Left lung (tissue), 4 donors: ENCODE measurements at regions not wholly inside any gene's neighbourhood (a gene's known extent, or its start where the extent isn't known, plus 50 kb on each side); places are given as distances from the start of the nearest gene placed in this dataset.

Experiments
- ATAC-seq: fragments of 200-7000 bp; cut with Tn5 transposase; one replicate; pipeline ENCODE4 v1.9.1; 2020; ENCODE audit warnings: moderate library complexity
- DNase-seq, 4 donors: peaks; one replicate each; pipeline ENCODE4 v3.0.0-alpha.2; 2013 to 2020
- H3K27ac ChIP-seq, 2 donors: fragments of 200-600 bp; sonication (generic) in 1 of 2; one replicate each; pipeline versions ENCODE4 v1.5.0 to v1.8.0; 2020 to 2021
- H3K27me3 ChIP-seq, 2 donors: fragments of 200-600 bp; sonication (generic) in 1 of 2; one replicate each; pipeline versions ENCODE4 v1.5.0 to v1.8.0; 2020 to 2021
- H3K36me3 ChIP-seq, 2 donors: fragments of 200-600 bp; sonication (generic) in 1 of 2; one replicate each; pipeline versions ENCODE4 v1.5.0 to v1.8.0; 2020 to 2021
- H3K4me1 ChIP-seq, 2 donors: fragments of 200-600 bp; one replicate each; pipeline ENCODE4 v1.8.0; 2021
- H3K4me3 ChIP-seq, 2 donors: fragments of 200-600 bp; sonication (generic) in 1 of 2; one replicate each; pipeline versions ENCODE4 v1.5.0 to v1.8.0; 2020 to 2021; ENCODE audit warnings: mild to moderate bottlenecking in 1 of 2
- H3K9me3 ChIP-seq, 2 donors: fragments of 200-600 bp; sonication (generic) in 1 of 2; one replicate each; pipeline versions ENCODE4 v1.5.0 to v1.8.0; 2020 to 2021
- intact Hi-C, 2 donors: fragments of 100-400 bp; cut with DNase I; formaldehyde crosslinking; loops; one replicate each; pipeline versions ENCODE4 v1.11.2 to v1.14.2; 2022
- TF ChIP-seq, protein P1 (sequence below), 2 donors: fragments of 200-600 bp; sonication (generic) in 1 of 2; IDR thresholded peaks; one replicate each; pipeline versions ENCODE4 v1.5.0 to v1.8.0; 2021; ENCODE audit warnings: antibody characterized with exemption in 2 of 2
- donor health status: DM: no; HTN: yes; CAD: no.
- donor health status: DM: no; HTN: no; CAD: no.

DNA sequence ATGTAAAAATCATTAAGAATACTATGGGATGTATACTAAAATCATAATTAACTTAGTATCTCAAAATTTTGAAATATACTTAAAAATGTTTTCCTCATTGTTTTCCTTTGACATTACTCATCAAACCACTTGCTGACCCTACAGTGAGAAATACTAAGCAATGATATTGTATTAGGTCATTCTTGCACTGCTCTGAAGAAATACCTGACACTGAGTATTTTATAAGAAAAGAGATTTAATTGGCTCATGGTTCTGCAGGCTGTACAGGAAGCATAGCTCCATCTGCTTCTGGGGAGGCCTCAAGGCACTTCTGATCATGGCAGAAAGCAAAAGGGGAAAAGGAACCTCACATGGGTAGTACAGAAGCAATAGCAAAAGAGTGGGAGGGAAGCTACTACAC lies 950.9 kb upstream of the CHORDC1 start:
- TF ChIP-seq, protein P1, sequence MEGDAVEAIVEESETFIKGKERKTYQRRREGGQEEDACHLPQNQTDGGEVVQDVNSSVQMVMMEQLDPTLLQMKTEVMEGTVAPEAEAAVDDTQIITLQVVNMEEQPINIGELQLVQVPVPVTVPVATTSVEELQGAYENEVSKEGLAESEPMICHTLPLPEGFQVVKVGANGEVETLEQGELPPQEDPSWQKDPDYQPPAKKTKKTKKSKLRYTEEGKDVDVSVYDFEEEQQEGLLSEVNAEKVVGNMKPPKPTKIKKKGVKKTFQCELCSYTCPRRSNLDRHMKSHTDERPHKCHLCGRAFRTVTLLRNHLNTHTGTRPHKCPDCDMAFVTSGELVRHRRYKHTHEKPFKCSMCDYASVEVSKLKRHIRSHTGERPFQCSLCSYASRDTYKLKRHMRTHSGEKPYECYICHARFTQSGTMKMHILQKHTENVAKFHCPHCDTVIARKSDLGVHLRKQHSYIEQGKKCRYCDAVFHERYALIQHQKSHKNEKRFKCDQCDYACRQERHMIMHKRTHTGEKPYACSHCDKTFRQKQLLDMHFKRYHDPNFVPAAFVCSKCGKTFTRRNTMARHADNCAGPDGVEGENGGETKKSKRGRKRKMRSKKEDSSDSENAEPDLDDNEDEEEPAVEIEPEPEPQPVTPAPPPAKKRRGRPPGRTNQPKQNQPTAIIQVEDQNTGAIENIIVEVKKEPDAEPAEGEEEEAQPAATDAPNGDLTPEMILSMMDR (IDR thresholded peaks at IDR 0.05): no peak
- Histone ChIP-seq H3K27me3 (no peaks in the 10 kb centered on the region), H3K9me3 (no peaks in the 10 kb centered on the region), H3K4me1 (no peaks in the 10 kb centered on the region), H3K27ac (no peak overlapping the region), H3K4me3 (no peak overlapping the region), H3K36me3 (no peaks in the 10 kb centered on the region)
- no peak for DNase-seq
- no peak for ATAC-seq
- intact Hi-C loops: no loop called here

DNA sequence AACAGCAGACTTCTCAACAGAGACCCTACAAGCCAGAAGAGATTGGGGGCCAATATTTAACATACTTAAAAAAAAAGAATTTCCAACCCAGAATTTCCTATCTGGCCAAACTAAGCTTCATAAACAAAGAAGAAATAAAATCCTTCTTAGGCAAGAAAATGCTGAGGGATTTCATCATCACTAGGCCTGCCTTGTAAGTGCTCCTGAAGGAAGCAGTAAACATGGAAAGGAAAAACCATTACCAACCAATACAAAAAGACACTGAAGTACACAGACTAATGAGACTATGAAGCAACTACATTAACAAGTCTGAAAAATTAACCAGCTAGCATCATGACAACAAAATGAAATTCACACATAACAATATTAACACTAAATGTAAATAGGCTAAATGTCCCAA lies 947.9 kb upstream of the CHORDC1 start:
- no peak for ATAC-seq
- no peaks in the 10 kb centered on the region for H3K36me3 ChIP-seq
- no peak overlapping the region for H3K27ac ChIP-seq
- no peak for DNase-seq
- TF ChIP-seq, protein P1 (IDR thresholded peaks at IDR 0.05): no peak
- no peaks in the 10 kb centered on the region for H3K27me3 ChIP-seq
- intact Hi-C loops: no loop called here
- H3K9me3 ChIP-seq: no peaks in the 10 kb centered on the region
- no peaks in the 10 kb centered on the region for H3K4me1 ChIP-seq
- no peak overlapping the region for H3K4me3 ChIP-seq

DNA sequence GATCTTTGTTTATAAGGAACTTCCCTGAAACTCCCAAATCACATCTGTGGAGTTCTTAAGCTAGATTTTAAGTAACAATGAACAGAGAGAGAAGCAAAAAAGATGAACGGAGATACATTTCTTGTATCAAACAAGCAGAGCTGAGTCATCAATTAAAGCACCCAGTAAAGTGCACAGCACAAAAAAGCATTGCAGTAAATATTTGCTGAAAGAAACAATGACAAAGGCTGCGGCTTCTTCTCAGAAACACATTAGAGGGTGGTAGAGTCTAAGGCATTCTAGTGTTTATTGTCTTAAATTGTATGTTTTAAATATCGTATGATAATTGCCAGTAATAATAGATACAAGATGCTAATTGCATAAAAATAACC lies 941.6 kb upstream of the CHORDC1 start:
- no peaks in the 10 kb centered on the region for H3K9me3 ChIP-seq
- H3K36me3 ChIP-seq: no peaks in the 10 kb centered on the region
- H3K27me3 ChIP-seq: no peaks in the 10 kb centered on the region
- ATAC-seq (no peak), DNase-seq (no peak)
- no peak overlapping the region for H3K4me3 ChIP-seq
- H3K27ac ChIP-seq: no peak overlapping the region
- TF ChIP-seq, protein P1 (IDR thresholded peaks at IDR 0.05): no peak
- no peaks in the 10 kb centered on the region for H3K4me1 ChIP-seq
- intact Hi-C loops: no loop called here

DNA sequence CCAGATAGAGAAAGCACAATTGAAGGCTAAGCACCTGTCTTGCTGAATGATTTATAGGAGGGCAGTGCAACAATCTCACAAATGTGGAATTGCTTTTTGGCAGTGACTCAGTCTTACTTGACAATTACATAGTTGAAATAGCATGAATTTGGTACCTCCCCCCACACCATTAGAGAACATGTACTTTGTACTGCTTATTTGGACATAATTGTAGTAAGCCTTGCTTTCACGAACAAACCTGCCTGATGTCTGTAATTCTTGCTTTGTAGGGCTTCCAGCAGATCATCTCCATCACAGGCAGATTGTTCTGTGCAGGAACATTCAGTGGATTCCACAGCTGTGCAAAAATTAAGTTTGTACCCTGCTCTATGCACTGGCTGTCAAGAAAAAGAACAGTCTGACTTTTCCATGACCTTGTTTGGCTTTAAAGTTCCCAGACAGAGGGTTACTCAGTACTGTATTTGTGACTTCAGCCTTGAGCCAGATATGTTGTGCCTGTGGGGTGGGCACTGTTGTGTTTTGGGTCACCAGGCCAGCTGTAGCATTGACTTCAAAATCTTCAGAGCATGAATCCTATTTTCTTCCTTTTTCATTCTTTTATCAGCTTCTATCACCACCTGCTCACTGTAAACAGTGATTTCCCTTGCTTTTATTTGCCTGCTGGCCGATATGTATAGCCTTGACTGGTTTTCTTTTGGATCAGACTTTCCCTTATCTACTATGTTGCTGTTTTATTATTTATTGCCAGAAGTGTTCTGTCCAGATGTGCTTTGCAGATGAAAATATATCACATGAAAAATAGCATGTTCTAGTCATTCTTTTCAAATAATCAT lies 941.0 kb upstream of the CHORDC1 start:
- peak; percentile 42 for ATAC-seq
- TF ChIP-seq, protein P1 (IDR thresholded peaks at IDR 0.05): no peak
- no peak for DNase-seq

DNA sequence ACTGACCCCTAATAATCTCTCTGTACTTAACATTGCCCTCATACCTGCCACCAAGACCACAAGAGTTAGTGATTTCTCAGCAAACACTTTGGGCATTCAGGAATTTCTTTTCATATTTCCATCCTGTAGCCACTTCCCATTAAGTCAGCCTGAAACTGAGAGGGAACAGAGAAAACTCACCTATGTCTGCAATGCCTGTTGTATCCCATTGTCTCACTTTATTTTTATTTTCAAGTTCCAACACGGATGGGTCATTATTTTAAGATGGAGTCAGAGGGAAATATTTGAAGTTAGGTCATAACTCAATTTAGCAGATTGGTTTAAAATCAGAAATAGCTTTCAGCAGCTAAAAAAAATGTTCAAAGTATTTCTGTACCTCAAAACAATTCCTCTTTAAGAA lies 937.8 kb upstream of the CHORDC1 start:
- ATAC-seq: no peak
- intact Hi-C loops: no loop called here

More for the DNA sequence above, 941.0 kb upstream of the CHORDC1 start:
- H3K9me3 ChIP-seq: no peaks in the 10 kb centered on the region
- intact Hi-C loops: no loop called here
- no peaks in the 10 kb centered on the region for H3K4me1 ChIP-seq
- H3K27ac ChIP-seq: no peak overlapping the region
- no peaks in the 10 kb centered on the region for H3K27me3 ChIP-seq
- H3K36me3 ChIP-seq: no peaks in the 10 kb centered on the region
- H3K4me3 ChIP-seq: no peak overlapping the region

More for the DNA sequence above, 937.8 kb upstream of the CHORDC1 start:
- H3K27me3 ChIP-seq: no peaks in the 10 kb centered on the region
- H3K9me3 ChIP-seq: no peaks in the 10 kb centered on the region
- no peaks in the 10 kb centered on the region for H3K4me1 ChIP-seq
- H3K4me3 ChIP-seq: no peak overlapping the region
- no peaks in the 10 kb centered on the region for H3K36me3 ChIP-seq
- TF ChIP-seq, protein P1 (IDR thresholded peaks at IDR 0.05): no peak
- H3K27ac ChIP-seq: no peak overlapping the region
- no peak for DNase-seq
